ENCODE measurements at regions not wholly inside any gene's neighbourhood (a gene's known extent, or its start where the extent isn't known, plus 50 kb on each side); places are given as distances from the start of the nearest gene placed in this dataset.

DNA sequence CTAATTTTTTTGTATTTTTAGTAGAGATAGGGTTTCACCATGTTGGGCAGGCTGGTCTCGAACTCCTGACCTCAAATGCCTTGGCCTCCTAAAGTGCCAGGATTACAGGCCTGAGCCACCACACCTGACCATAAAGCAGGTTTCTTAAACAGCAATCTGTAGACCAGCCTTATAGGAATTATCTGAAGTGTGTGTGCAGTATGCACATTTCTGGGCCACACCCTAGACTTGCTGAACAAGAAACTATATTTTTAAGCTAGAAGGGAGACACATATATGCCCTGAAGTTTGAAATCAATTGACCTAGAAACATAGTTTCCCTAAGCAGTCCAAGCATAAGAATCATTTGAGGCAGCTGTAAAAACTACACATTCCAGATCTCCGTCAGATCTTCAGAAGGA lies 805.7 kb downstream of the TUSC7 start:
- H3K27me3 ChIP-seq (ENCODE audit: low read depth), result no peaks in the 10 kb centered on the region
- ATAC-seq (no peak), DNase-seq (no peak)
- intact Hi-C loops (cut with DNase I), result no loop called here
- H3K27ac ChIP-seq, result no peak overlapping the region
- TF ChIP-seq CTCF (IDR thresholded peaks at IDR 0.05), result no peak
- H3K4me1 ChIP-seq, result no peaks in the 10 kb centered on the region
- H3K9me3 ChIP-seq, result no peaks in the 10 kb centered on the region
- H3K36me3 ChIP-seq, result no peaks in the 10 kb centered on the region
- no peak overlapping the region for H3K4me3 ChIP-seq

GRCh38 chr3:117518364-117518763 lies 808.8 kb downstream of the TUSC7 start:
- ATAC-seq (peak in 1 of 2 donors; percentile 48), DNase-seq (no peak)
- no peaks in the 10 kb centered on the region for H3K4me1 ChIP-seq
- no peak overlapping the region for H3K27ac ChIP-seq
- no peaks in the 10 kb centered on the region for H3K9me3 ChIP-seq
- intact Hi-C loops (cut with DNase I), result no loop called here
- H3K4me3 ChIP-seq, result no peak overlapping the region
- no peaks in the 10 kb centered on the region for H3K27me3 ChIP-seq (ENCODE audit: low read depth)
- TF ChIP-seq CTCF (IDR thresholded peaks at IDR 0.05), result no peak
- no peaks in the 10 kb centered on the region for H3K36me3 ChIP-seq

- no peak overlapping the region for H3K4me3 ChIP-seq
- H3K27me3 ChIP-seq (ENCODE audit: low read depth), result no peaks in the 10 kb centered on the region
- no peaks in the 10 kb centered on the region for H3K9me3 ChIP-seq
- no peak for ATAC-seq
- intact Hi-C loops (cut with DNase I), result no loop called here
- DNase-seq, result no peak
- H3K27ac ChIP-seq, result no peak overlapping the region
- H3K36me3 ChIP-seq, result no peaks in the 10 kb centered on the region
- no peaks in the 10 kb centered on the region for H3K4me1 ChIP-seq
- TF ChIP-seq CTCF (IDR thresholded peaks at IDR 0.05), result no peak
These were observed 810.2 kb downstream of the TUSC7 start for GRCh38 chr3:117519776-117520175.

DNA sequence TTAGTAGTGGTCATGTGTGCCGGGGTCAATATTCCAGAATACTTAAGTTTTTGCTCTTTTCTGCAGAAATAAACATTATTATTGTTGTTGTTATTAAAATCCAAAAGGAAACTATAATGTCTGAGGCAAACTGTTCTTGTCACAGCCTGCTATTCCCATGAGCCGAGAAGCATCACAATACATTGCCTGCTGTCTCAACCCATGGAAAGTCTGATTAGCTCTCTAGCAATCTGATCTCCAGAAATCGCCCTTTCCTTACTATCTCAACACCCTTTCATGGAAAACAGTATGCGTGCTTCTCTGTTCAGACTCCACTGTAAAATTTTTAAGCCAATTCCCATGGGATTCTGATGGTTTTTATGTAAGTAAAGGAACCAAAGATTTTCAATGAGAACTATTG lies 811.0 kb downstream of the TUSC7 start:
- Histone ChIP-seq H3K9me3 (no peaks in the 10 kb centered on the region), H3K4me3 (no peak overlapping the region), H3K27me3 (ENCODE audit: low read depth) (no peaks in the 10 kb centered on the region), H3K36me3 (no peaks in the 10 kb centered on the region), H3K27ac (no peak overlapping the region), H3K4me1 (no peaks in the 10 kb centered on the region)
- DNase-seq (no peak), ATAC-seq (no peak)
- intact Hi-C loops (cut with DNase I), result no loop called here
- no peak for TF ChIP-seq CTCF (IDR thresholded peaks at IDR 0.05)

DNA sequence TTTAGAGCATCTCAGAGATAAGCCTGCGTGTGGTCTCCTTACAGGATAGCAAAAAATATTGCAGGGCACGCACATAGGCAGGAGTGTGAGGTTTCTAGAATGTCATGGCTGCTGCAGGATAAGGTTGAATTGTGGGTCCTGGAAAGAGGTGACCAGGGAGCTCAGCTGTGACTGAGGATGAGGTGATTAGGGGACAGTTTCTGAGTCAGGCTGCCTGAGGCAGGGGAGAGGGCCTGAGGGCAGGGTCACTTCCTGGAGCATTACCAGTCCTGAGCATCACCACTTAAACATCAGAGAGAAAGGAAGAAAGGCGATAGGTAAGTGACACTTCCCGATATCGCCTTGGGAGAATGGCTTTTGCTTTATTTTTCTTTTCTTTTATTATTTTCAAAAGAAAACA lies 813.8 kb downstream of the TUSC7 start:
- H3K4me1 ChIP-seq, result peaks cover 4% of the 10 kb centered on the region
- H3K9me3 ChIP-seq, result no peaks in the 10 kb centered on the region
- H3K27ac ChIP-seq, result no peak overlapping the region
- no peak for TF ChIP-seq CTCF (IDR thresholded peaks at IDR 0.05)
- DNase-seq, result no peak
- no peaks in the 10 kb centered on the region for H3K27me3 ChIP-seq (ENCODE audit: low read depth)
- intact Hi-C loops (cut with DNase I), result no loop called here
- no peaks in the 10 kb centered on the region for H3K36me3 ChIP-seq
- no peak overlapping the region for H3K4me3 ChIP-seq
- ATAC-seq, result no peak

DNA sequence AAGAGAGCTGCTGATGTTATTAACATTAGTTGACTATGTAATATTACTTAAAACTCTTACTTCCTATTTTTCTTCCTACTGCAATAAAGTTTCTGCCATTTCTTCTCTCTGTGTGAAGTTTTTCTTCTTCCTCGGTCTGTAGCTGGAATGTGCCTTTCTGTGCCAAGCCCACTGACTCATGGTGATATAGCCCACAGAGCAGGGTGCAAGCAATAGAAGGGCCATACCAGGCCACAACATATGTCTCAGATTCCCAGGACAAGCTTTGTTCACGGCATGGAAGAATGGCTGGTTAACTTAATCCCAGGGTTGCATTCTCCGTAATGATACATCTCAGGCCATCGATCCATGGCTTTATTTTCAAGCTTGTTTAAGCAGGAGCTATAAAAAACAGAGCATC lies 815.3 kb downstream of the TUSC7 start:
- H3K4me3 ChIP-seq, result no peak overlapping the region
- DNase-seq (no peak), ATAC-seq (no peak)
- no peaks in the 10 kb centered on the region for H3K36me3 ChIP-seq
- TF ChIP-seq CTCF (IDR thresholded peaks at IDR 0.05), result no peak
- H3K4me1 ChIP-seq, result peaks cover 4% of the 10 kb centered on the region
- H3K27me3 ChIP-seq (ENCODE audit: low read depth), result no peaks in the 10 kb centered on the region
- H3K9me3 ChIP-seq, result no peaks in the 10 kb centered on the region
- intact Hi-C loops (cut with DNase I), result no loop called here
- no peak overlapping the region for H3K27ac ChIP-seq

All from lower lobe of right lung (tissue), 2 donors.